ENCODE measurements at regions not wholly inside any gene's neighbourhood (a gene's known extent, or its start where the extent isn't known, plus 50 kb on each side); places are given as distances from the start of the nearest gene placed in this dataset.

GRCh38 chr14:101323111-101323510, 238.2 kb upstream of the DIO3 start:
- no peak for TF ChIP-seq CTCF (conservative IDR thresholded peaks at IDR 0.05; ENCODE audit: low read depth, low read length)
- TF ChIP-seq EZH2 (IDR thresholded peaks at IDR 0.05; ENCODE audit: borderline replicate concordance, low read depth, low read length, poor library complexity, severe bottlenecking), result no peak

All from A673 (cell line).